ENCODE measurements at regions not wholly inside any gene's neighbourhood (a gene's known extent, or its start where the extent isn't known, plus 50 kb on each side); places are given as distances from the start of the nearest gene placed in this dataset.
"Not testable (repeated sequence)": the region's sequence is repeated elsewhere in the genome, so short reads cannot be mapped to it uniquely, and the experiment has no call there.

GRCh38 chr5:126228934-126229333, 194.3 kb upstream of the GRAMD2B start:
- no peak for DNase-seq

GRCh38 chr5:126233256-126233655, 190.0 kb upstream of the GRAMD2B start:
- DNase-seq: no peak

- DNase-seq: peak; percentile 69
Observed at GRCh38 chr5:126234563-126235195, 188.5 kb upstream of the GRAMD2B start.

GRCh38 chr5:126235628-126236027, 187.6 kb upstream of the GRAMD2B start:
- DNase-seq: no peak

GRCh38 chr5:126236994-126237393, 186.2 kb upstream of the GRAMD2B start:
- DNase-seq: no peak

- no peak for DNase-seq
Observed at GRCh38 chr5:126248611-126249010, 174.6 kb upstream of the GRAMD2B start.

GRCh38 chr5:126251024-126251423, 172.2 kb upstream of the GRAMD2B start:
- DNase-seq: no peak

- DNase-seq: peak; percentile 9
Observed at GRCh38 chr5:126253406-126253805, 169.8 kb upstream of the GRAMD2B start.

GRCh38 chr5:126263591-126264184, 159.5 kb upstream of the GRAMD2B start:
- DNase-seq: no peak

- DNase-seq: no peak
Observed at GRCh38 chr5:126265917-126266316, 157.3 kb upstream of the GRAMD2B start.

GRCh38 chr5:126267438-126267837, 155.8 kb upstream of the GRAMD2B start:
- DNase-seq: no peak

- DNase-seq: no peak
Observed at GRCh38 chr5:126268697-126269315, 154.4 kb upstream of the GRAMD2B start.

GRCh38 chr5:126269511-126269910, 153.7 kb upstream of the GRAMD2B start:
- DNase-seq: no peak

- DNase-seq: no peak
Observed at GRCh38 chr5:126271141-126271540, 152.1 kb upstream of the GRAMD2B start.

- DNase-seq: no peak
Observed at GRCh38 chr5:126274076-126274762, 149.0 kb upstream of the GRAMD2B start.

- DNase-seq: no peak
Observed at GRCh38 chr5:126274763-126275125, 148.5 kb upstream of the GRAMD2B start.

- DNase-seq: no peak
Observed at GRCh38 chr5:126277762-126278161, 145.4 kb upstream of the GRAMD2B start.

- no peak for DNase-seq
Observed at GRCh38 chr5:126280343-126280742, 142.9 kb upstream of the GRAMD2B start.

- no peak for DNase-seq
Observed at GRCh38 chr5:126280846-126281245, 142.4 kb upstream of the GRAMD2B start.

- no peak for DNase-seq
Observed at GRCh38 chr5:126284977-126285696, 138.1 kb upstream of the GRAMD2B start.

GRCh38 chr5:126296121-126296520, 127.1 kb upstream of the GRAMD2B start:
- DNase-seq: not testable (repeated sequence)

GRCh38 chr5:126300293-126300692, 122.9 kb upstream of the GRAMD2B start:
- DNase-seq: no peak

GRCh38 chr5:126301056-126301455, 122.2 kb upstream of the GRAMD2B start:
- no peak for DNase-seq

All from DMS53 (cell line).